ENCODE measurements at regions not wholly inside any gene's neighbourhood (a gene's known extent, or its start where the extent isn't known, plus 50 kb on each side); places are given as distances from the start of the nearest gene placed in this dataset.

GRCh38 chr2:150007815-150008430 lies 420.3 kb upstream of the MMADHC start:
- no peak overlapping the region for H3K4me3 ChIP-seq
- ATAC-seq (ENCODE audit: insufficient number of reproducible peaks, low FRiP score, low read depth), result no peak
- H3K9me3 ChIP-seq, result no peaks in the 10 kb centered on the region
- no peak for DNase-seq (ENCODE audit: low spot score)
- H3K27ac ChIP-seq, result no peak overlapping the region
- TF ChIP-seq CTCF (IDR thresholded peaks at IDR 0.05), result no peak
- no peaks in the 10 kb centered on the region for H3K4me1 ChIP-seq (ENCODE audit: control insufficient read depth in 1 of 2, low read depth in 2 of 2)
- H3K36me3 ChIP-seq, result no peaks in the 10 kb centered on the region
- H3K27me3 ChIP-seq (replicated peaks; ENCODE audit: insufficient read depth), result no peaks in the 10 kb centered on the region

- Histone ChIP-seq H3K4me1 (ENCODE audit: control insufficient read depth in 1 of 2, low read depth in 2 of 2) (no peaks in the 10 kb centered on the region), H3K4me3 (no peak overlapping the region), H3K27me3 (replicated peaks; ENCODE audit: insufficient read depth) (no peaks in the 10 kb centered on the region), H3K9me3 (no peaks in the 10 kb centered on the region), H3K36me3 (no peaks in the 10 kb centered on the region), H3K27ac (no peak overlapping the region)
- no peak for DNase-seq (ENCODE audit: low spot score)
- no peak for ATAC-seq (ENCODE audit: insufficient number of reproducible peaks, low FRiP score, low read depth)
- no peak for TF ChIP-seq CTCF (IDR thresholded peaks at IDR 0.05)
These were observed 419.0 kb upstream of the MMADHC start for GRCh38 chr2:150006591-150006990.

GRCh38 chr2:150003544-150003943 lies 416.0 kb upstream of the MMADHC start:
- DNase-seq (ENCODE audit: low spot score), result no peak
- H3K27me3 ChIP-seq (replicated peaks; ENCODE audit: insufficient read depth), result no peaks in the 10 kb centered on the region
- H3K4me1 ChIP-seq (ENCODE audit: control insufficient read depth in 1 of 2, low read depth in 2 of 2), result no peaks in the 10 kb centered on the region
- TF ChIP-seq CTCF (IDR thresholded peaks at IDR 0.05), result no peak
- no peak for ATAC-seq (ENCODE audit: insufficient number of reproducible peaks, low FRiP score, low read depth)
- H3K36me3 ChIP-seq, result no peaks in the 10 kb centered on the region
- H3K27ac ChIP-seq, result no peak overlapping the region
- no peaks in the 10 kb centered on the region for H3K9me3 ChIP-seq
- H3K4me3 ChIP-seq, result no peak overlapping the region

- H3K9me3 ChIP-seq, result no peaks in the 10 kb centered on the region
- H3K27ac ChIP-seq, result no peak overlapping the region
- H3K27me3 ChIP-seq (replicated peaks; ENCODE audit: insufficient read depth), result no peaks in the 10 kb centered on the region
- H3K4me3 ChIP-seq, result no peak overlapping the region
- H3K4me1 ChIP-seq (ENCODE audit: control insufficient read depth in 1 of 2, low read depth in 2 of 2), result no peaks in the 10 kb centered on the region
- H3K36me3 ChIP-seq, result no peaks in the 10 kb centered on the region
- ATAC-seq (ENCODE audit: insufficient number of reproducible peaks, low FRiP score, low read depth) (no peak), DNase-seq (ENCODE audit: low spot score) (no peak)
- no peak for TF ChIP-seq CTCF (IDR thresholded peaks at IDR 0.05)
These were observed 414.2 kb upstream of the MMADHC start for GRCh38 chr2:150001788-150002187.

GRCh38 chr2:149996901-149997300 lies 409.3 kb upstream of the MMADHC start:
- no peak overlapping the region for H3K27ac ChIP-seq
- H3K4me1 ChIP-seq (ENCODE audit: control insufficient read depth in 1 of 2, low read depth in 2 of 2), result peaks cover 13 to 31% of the 10 kb centered on the region in 2 donors
- DNase-seq (ENCODE audit: low spot score), result no peak
- H3K4me3 ChIP-seq, result no peak overlapping the region
- H3K9me3 ChIP-seq, result no peaks in the 10 kb centered on the region
- no peaks in the 10 kb centered on the region for H3K27me3 ChIP-seq (replicated peaks; ENCODE audit: insufficient read depth)
- H3K36me3 ChIP-seq, result no peaks in the 10 kb centered on the region
- TF ChIP-seq CTCF (IDR thresholded peaks at IDR 0.05), result no peak
- ATAC-seq (ENCODE audit: insufficient number of reproducible peaks, low FRiP score, low read depth), result no peak

All from thoracic aorta (tissue), 2 donors.